Nucleus accumbens (tissue), 56 donors: ENCODE measurements at regions not wholly inside any gene's neighbourhood (a gene's known extent, or its start where the extent isn't known, plus 50 kb on each side); places are given as distances from the start of the nearest gene placed in this dataset.
"Not testable (repeated sequence)": the region's sequence is repeated elsewhere in the genome, so short reads cannot be mapped to it uniquely, and the experiment has no call there.

Experiments
- DNase-seq, 56 donors: peaks; one replicate each; lab custom pipeline; 2025; lab: John Stamatoyannopoulos, UW

DNA sequence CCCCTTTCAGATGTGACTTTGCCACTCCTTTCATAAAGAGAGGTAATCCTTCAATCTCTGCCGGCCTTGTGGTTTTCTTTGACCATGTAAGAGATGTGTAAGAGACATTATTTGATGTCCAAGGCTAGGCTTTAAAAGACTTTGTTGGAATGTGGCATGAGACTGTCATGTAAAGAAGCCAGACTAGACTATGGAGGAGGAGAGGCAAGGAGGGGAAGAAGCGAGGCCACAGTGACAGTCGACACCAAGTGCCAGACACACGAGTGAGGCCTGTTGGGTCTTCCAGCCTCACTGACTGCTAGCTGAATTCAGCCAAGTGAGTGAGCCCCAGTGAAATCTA is 1013.3 kb downstream of the MAT2B start:
- no peak for DNase-seq

DNA sequence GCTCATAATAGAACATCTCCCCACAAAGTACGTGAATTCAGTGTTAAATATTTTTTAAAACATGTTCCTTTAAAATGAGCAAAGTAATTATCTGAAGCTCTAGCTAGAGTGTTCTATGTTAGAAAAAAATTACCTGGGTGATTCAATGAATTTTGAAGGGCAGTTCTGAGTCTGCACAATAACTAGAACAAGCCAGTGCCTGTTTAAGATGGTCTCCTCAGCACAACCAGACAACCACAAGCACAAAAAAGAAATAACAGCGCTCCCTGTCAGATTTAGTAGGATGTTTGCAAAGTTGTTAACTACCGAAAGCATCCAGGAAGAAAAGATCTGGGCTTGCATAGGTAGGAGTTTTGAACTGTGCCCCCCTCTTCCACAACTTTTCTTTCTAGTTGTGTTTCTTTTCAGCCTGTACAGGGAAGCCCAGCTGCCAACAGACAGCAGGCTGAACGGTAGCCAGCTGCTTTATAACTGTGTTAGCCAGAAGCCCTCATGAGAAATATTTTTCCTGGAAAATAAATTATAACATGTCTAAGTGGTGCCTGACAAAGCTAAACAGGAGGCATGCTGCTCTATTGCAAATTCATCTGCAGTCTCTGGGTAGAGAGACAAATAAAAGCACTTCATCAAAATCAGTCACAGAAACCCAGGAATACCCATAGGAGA is 1026.9 kb downstream of the MAT2B start:
- no peak for DNase-seq

DNA sequence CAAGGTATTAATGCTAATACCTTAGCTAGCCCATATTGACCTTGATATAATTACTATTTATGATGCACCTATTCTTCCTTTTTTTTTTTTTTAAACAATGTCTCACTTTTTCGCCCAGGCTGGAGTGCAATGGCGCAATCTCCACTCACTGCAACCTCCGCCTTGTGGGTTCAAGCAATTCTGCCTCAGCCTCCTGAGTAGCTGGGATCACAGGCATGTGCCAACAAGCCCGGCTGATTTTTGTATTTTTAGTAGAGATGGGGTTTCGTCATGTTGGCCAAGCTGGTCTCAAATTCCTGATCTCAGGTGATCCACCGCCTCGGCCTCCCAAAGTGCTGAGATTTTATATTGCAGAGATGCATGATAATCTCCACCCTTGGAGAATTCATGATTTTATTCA is 1028.0 kb downstream of the MAT2B start:
- not testable (repeated sequence) for DNase-seq

DNA sequence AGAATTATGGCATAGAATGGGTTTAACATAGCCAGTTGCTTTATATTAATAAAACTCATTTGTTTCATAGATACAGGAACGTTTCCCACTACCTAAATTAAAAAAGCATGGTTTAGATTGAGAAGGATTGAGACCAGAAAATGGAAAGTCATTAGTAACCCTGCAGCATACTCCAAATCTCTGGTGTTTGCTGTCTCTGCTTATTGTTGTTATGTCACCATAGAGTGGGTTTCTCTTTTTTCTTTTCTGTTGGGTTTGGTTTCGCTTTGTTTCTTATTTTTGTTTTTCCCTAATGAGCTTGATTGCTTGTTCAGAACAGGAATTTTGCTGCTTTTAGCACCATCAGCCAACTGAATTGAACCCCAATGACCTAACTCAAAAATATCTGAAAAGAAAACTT is 1034.8 kb downstream of the MAT2B start:
- DNase-seq, result no peak

DNA sequence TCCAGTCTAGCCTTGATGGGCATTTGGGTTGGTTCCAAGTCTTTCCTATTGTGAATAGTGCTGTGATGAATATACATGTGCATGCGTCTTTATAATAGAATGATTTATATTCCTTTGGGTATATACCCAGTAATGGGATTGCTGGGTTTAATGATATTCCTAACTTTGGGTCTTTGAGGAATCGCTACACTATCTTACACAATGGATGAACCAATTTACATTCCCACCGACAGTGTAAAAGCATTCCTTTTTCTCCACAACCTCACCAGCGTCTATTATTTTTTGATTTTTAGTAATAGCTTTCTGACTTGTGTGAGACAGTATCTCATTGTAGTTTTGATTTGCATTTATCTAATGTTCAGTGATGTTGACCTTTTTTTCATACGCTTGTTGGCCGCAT is 1040.1 kb downstream of the MAT2B start:
- no peak for DNase-seq

DNA sequence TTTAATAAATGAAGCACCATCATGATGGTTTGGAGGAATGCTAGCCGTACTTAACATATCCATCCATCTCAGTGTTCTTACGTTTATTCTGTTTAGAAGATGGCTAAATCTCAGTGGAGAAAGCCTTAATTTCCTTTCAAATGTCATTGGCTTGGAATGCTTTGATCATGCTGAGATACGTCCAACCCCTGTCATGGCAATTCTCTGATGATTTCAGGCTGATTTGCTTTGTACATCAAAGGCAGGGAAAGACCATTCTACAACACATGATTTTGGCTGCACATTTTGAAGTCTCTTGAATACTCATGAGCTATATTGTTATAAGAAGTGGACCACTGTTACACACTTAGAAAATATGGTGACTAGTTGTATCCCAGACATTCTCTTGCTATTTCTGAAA is 1048.4 kb downstream of the MAT2B start:
- DNase-seq, result no peak

DNA sequence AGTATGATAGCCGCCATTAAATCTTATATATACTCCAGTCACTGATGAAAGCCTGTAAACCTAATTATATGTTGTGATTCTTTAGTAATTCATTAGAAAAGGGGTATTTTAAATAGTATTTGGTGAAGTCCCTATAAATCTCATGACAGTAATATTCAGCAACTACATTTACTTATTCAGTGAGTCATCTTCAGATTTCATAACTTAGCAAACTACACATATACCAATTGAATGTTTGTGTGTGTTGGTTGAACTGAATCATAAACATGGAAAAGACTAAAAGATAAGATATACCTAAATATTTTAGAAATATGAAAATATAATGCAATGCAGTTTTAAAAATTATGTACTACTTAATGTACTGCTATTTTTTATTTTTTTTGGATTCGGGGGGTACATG is 1050.4 kb downstream of the MAT2B start:
- DNase-seq, result no peak

DNA sequence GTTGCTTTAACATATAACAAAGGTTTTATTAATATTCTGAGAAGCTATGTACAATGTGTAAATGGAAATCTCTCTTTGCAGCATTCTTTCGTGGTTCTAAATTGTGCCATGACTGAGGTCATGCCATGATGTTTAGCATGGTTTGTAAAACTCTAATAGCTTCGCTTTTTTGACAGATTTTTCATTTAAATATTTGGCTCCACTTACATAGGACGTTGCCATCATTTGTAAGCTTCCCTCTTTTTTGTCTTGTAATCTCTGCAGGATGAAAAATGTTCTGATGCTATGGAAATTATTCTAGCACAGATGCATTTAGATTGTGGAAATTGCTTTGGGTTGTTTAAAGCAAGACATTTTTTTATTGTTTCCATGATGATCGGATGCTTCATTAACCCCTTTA is 1054.8 kb downstream of the MAT2B start:
- DNase-seq, result no peak

DNA sequence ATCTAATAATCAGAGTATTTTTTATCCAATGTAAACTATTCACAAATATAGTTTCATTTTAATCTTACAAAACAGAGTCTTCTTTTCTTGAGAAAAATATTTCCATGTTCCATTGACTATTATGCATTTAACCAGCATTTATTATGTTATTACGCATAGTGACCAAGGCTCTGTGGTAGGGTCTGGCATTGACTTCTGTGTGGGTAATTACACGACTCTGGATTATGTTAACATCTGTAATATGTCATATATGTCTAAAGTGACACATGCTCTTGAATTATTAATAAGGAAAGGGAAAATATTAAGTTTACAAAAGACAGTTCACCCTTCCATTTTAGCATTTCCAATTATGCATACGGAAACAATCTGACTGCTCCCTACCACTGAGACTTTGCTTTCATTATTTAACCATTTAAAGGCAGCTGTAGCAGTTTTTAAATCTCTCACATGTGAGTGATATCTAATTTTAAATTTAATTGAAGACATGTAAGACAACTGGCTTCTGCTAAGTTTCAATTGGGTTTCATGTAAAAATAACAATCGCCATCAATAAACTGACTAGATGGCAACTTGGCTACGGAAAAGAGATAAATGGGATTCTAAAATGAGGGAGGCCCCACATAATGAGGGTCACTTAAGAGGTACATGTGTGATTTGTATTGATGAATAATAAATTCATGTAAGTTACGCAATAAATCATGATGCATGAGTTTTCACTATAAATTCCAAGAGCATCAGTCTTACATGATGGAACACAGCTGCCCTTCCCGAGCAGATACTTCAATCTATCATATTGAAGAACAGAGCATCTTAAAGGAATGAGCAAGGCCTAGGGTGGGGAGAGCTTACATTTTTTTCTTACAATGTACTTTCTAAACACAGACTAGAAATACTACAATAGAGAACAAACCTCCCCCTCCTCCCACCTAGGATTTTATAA is 1056.8 kb downstream of the MAT2B start:
- peak in 2 of 56 donors; percentile 1 to 4 for DNase-seq

DNA sequence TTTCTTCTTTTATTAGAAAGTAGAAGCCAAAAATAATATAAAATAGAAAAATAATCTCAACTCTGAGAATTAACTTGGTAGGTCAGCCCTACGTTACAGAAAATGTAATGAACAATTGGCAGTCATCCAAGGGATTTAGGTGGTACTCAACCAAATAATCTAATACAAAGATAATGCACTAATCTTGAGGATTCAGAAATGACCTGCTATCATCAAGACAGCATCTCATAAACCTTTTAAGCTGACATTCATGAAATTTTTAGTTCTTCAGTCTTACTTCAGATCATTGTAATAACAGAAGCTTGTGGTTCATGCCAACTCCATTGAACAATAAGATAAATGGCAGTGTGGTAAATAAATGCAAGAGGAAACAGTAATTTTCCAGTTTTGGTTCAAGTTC is 1058.0 kb downstream of the MAT2B start:
- no peak for DNase-seq

DNA sequence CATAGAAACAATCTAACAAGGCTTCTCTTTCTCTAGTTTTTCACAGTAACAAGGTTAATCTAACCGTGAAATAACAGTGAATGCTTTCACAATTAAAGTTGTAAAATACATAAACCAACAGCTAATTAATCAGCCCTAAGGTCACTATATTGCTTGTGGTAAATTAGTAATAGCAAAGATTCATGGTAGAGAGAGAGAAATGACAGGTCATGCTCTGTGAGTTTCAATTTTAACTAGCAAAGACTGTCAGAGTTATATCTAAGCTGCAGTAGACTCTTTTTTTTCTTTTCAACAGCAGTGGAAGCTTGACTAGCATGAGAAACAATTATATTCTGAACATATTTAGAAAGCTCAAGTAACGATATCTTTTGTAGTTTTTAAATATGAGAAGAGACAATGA is 1068.0 kb downstream of the MAT2B start:
- DNase-seq, result no peak

DNA sequence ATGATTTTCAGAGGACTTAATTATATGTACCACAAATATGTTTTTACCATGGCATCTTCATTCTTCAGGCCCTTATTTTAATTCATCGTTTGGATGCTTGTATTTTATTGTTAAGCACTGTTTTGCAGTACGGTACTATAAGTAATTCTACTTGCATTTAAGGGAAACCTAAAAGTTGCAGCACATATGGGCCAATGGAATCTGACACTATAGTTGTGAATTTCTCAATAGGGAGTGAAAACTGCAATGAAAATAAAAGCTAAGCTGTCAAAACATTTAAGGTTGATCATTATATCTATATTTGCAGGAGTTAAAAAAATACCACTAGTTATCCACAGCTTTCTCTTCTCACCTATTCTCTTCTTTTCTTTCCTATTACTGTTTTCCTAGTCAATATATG is 1071.8 kb downstream of the MAT2B start:
- no peak for DNase-seq

DNA sequence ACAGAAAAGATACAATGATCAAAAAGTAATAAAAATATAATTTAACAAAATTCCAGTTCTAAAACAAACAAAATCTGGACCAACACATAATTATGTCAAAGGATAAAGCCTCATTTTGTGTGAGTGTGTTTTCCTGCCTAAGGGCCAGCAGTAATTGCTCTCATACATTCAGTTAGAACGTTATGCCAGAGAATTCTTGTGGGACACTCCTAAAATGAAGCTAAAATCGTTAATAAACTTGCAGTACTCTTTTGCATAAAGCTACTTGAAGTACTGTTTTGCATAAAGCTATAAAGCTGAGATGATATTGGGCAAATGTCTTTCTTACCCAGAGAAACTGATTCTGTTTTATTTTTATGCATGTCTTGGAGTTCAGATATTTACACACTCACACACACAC is 1072.3 kb downstream of the MAT2B start:
- no peak for DNase-seq

DNA sequence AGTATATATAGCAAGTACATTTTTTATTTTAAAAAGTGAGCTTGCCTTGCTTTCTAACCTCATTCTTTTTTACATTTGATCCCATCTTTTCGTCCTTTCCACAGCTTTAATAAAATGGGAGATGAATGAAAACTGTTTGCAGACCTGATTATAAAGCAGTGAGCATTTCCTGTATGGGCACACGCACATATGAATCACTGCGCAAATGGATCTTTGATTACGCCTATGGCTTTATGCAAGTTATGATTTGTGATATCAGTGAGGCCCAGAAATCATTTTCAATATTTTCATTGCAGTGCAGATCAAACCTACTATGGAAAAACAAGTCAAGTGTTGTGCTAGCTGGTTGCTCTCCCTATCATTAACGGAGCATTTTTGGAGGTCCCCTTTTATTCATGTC is 1073.0 kb downstream of the MAT2B start:
- DNase-seq, result no peak

DNA sequence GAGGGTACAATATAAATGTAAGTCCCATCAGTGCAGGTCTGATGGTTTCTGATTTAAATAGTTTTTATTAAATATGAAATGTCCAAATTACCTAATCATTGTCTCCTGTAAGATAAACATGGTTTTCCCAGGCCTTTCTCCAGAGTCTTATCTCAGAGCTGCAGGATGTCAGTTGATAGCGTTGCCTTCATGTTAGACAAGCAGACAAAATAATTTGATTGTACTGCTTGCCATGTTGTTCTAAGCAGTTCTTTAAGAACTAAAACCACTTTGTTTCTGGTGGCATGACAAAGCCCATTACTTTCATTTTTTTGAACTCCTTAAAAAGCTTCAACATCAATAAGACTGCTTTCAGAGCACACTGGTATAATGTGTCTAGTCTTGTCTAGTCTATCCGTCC is 1073.5 kb downstream of the MAT2B start:
- DNase-seq, result no peak

DNA sequence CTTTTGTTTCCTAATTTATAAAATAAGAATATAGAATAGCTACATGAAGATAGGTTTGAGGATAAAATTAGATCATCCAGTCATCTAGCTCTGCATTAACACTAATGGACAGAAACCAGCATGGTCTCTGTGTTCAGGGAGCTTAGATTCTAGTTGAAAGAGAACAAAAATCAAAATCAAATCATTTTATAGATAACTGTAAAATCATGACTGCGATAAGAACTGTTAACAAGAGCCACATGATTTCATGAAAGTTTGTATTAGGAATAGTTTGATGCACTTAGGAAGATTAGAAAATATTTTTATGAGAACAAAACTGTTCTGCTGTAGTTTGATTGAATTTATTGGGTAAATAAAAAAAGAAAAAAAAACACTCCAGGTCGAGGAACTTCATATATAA is 1074.7 kb downstream of the MAT2B start:
- no peak for DNase-seq

DNA sequence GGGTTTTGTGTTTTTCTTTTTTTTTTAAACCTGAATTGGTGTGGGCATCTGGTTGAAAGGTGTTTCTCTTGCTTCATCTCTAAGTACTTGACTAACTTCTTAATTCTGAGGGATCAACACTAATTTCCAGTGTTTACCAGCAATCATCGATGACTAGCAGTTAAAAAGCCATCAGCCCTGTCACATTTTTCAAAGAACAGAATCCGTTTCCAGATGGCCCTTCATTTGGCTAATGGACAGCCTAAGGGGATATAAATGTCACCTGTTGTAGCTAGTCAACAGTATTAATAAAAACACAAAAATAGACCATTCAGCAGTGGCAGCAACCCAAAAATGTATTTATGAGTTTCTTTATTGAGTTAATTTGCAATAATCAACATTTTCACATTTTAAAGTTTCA is 1076.5 kb downstream of the MAT2B start:
- no peak for DNase-seq

DNA sequence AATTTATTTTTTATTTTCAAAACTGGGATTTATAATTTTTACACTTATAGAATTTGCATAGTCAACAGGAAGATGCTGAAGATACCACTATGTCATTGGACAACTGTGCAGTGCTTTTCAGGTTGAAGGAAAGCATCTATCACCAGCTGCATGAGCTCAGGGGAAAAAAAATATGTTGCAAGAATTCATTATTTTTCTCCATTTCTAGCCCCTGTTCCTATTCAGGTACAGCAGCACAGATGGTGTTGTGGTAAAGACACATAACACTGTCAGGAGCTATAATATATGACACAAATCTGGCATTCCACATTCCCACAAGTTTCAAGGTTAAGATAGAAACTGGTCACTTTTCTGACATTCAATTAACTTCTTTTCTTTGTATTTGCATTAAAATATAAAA is 1088.6 kb downstream of the MAT2B start:
- DNase-seq, result no peak

DNA sequence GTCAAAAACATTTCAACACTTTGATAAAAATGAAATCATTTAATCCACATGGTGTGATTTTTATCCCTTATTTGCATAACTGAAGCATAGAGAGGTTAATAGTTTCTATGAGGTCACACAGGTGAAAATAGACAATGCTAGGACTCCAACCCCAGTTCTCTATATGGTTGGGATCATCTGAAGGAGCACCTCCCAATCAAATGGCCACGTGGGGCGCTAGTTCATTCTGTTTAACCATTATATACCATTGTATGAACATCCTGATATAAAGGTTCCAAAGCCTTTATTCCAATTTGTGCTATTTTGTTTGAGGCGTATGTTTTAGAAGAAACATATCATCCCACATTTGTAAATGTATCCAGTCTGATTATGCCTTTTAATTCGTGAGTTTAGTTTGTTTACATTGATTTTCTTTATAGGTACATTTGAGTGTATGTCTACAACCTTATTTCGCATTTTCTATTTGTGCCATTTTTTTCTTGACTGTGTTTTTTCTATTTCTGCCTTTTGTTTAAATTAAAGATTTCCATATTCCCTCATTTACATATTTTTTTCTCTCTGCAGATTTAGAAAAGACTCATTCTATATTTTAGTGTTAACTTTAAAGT is 1092.0 kb downstream of the MAT2B start:
- peak in 1 of 56 donors; percentile 1 for DNase-seq

DNA sequence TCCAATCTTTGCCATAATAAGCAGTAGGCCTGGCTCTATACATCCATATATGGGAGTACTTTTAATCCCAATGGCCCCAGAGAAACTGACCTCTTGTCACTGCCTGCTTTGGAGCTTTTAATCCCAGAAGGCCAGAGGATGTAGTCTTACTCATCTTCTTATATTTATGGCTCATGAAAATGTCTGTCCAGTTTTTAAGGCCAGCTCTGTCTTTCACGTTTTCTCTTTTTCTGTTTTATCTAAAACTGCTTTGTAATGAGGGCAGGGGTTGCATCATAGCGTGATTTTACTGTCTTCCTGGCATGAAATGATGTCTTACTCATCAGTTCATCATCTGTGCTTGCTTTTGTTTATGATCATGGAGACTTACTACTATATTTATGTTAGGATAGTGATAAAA is 1094.9 kb downstream of the MAT2B start:
- no peak for DNase-seq

DNA sequence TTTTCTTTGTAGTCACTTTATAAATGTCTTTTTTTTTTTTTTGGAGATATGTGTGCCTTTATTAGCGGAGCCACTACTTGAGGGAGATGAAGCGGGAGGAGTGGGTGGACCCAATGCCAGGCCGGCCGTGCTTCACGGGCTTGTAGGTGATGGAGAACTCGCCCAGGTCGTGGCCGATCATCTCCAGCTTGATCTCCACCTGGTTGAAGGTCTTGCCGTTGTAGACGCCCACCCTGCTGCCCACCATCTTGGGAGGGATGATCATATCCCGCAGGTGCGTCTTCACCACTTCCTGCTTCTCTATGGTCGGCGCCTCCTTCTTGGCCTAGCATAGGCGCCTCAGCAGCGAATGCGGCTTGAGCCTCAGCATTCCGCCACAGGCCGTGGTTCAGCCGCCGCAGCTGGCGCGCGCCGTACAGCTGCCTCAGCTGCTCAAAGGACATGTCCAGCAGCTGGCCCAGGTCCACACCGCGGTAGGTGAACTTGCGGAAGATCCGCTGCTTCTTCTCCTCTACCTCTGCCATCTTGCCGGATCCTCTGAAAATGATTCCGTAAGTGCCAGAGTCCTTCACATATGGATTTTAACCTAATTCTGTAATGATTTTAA is 1095.6 kb downstream of the MAT2B start:
- no peak for DNase-seq
